T-helper 9 cell (primary cell): ENCODE measurements at regions not wholly inside any gene's neighbourhood (a gene's known extent, or its start where the extent isn't known, plus 50 kb on each side); places are given as distances from the start of the nearest gene placed in this dataset.
"Not testable (repeated sequence)": the region's sequence is repeated elsewhere in the genome, so short reads cannot be mapped to it uniquely, and the experiment has no call there.

Experiments used
- DNase-seq: peaks from one replicate; pipeline ENCODE4 v3.0.0-alpha.2; 2020

GRCh38 chr2:64919261-64919660, 69.9 kb upstream of the SLC1A4 start:
- no peak for DNase-seq

- no peak for DNase-seq
Measured at GRCh38 chr2:64922482-64923384, 66.5 kb upstream of the SLC1A4 start.

- no peak for DNase-seq
Measured at GRCh38 chr2:64923385-64923710, 65.9 kb upstream of the SLC1A4 start.

GRCh38 chr2:64924170-64924934, 64.8 kb upstream of the SLC1A4 start:
- no peak for DNase-seq

- not testable (repeated sequence) for DNase-seq
Measured at GRCh38 chr2:64925930-64926722, 63.1 kb upstream of the SLC1A4 start.

- no peak for DNase-seq
Measured at GRCh38 chr2:64928813-64929212, 60.4 kb upstream of the SLC1A4 start.

GRCh38 chr2:64929333-64929732, 59.9 kb upstream of the SLC1A4 start:
- DNase-seq: no peak

- DNase-seq: no peak
Measured at GRCh38 chr2:64930258-64930671, 58.9 kb upstream of the SLC1A4 start.

GRCh38 chr2:64931246-64932115, 57.7 kb upstream of the SLC1A4 start:
- DNase-seq: no peak

GRCh38 chr2:64932116-64932370, 57.2 kb upstream of the SLC1A4 start:
- no peak for DNase-seq

GRCh38 chr2:64932371-64933216, 56.6 kb upstream of the SLC1A4 start:
- DNase-seq: no peak

- no peak for DNase-seq
Measured at GRCh38 chr2:64934530-64934929, 54.7 kb upstream of the SLC1A4 start.

GRCh38 chr2:64936809-64937208, 52.4 kb upstream of the SLC1A4 start:
- DNase-seq: no peak

GRCh38 chr2:64937314-64937686, 51.9 kb upstream of the SLC1A4 start:
- DNase-seq: not testable (repeated sequence)

- no peak for DNase-seq
Measured at GRCh38 chr2:64937687-64938491, 51.3 kb upstream of the SLC1A4 start.

GRCh38 chr2:64938607-64939285, 50.5 kb upstream of the SLC1A4 start:
- DNase-seq: no peak

GRCh38 chr2:64939332-64939917, 49.8 kb upstream of the SLC1A4 start:
- DNase-seq: no peak
